B cell (primary cell): ENCODE measurements at regions not wholly inside any gene's neighbourhood (a gene's known extent, or its start where the extent isn't known, plus 50 kb on each side); places are given as distances from the start of the nearest gene placed in this dataset.
"Not testable (repeated sequence)": the region's sequence is repeated elsewhere in the genome, so short reads cannot be mapped to it uniquely, and the experiment has no call there.

ENCODE experiments used
- CTCF ChIP-seq: fragments of 200-600 bp; IDR thresholded peaks from one replicate; pipeline ENCODE4 v1.8.0; 2022; ENCODE audit warnings: antibody characterized with exemption, mild to moderate bottlenecking
- EZH2 ChIP-seq: IDR thresholded peaks from 2 replicates; pipeline ENCODE4 v1.6.1; 2012; ENCODE audit warnings: borderline replicate concordance, low read depth, mild to moderate bottlenecking, moderate library complexity, low read length; ENCODE audit not compliant: insufficient read depth, poor library complexity, severe bottlenecking

- not testable (repeated sequence) for TF ChIP-seq CTCF, EZH2
These were observed 1760.6 kb upstream of the CDH9 start for GRCh38 chr5:28799035-28799434.
